HG02870 (cell line): ENCODE measurements at regions not wholly inside any gene's neighbourhood (a gene's known extent, or its start where the extent isn't known, plus 50 kb on each side); places are given as distances from the start of the nearest gene placed in this dataset.

Experiments
- ATAC-seq: cut with Tn5 transposase; IDR thresholded peaks from one replicate; pipeline ENCODE4 v1.9.1; 2021; ENCODE audit warnings: mild to moderate bottlenecking, moderate library complexity; ENCODE audit not compliant: unreplicated experiment

DNA sequence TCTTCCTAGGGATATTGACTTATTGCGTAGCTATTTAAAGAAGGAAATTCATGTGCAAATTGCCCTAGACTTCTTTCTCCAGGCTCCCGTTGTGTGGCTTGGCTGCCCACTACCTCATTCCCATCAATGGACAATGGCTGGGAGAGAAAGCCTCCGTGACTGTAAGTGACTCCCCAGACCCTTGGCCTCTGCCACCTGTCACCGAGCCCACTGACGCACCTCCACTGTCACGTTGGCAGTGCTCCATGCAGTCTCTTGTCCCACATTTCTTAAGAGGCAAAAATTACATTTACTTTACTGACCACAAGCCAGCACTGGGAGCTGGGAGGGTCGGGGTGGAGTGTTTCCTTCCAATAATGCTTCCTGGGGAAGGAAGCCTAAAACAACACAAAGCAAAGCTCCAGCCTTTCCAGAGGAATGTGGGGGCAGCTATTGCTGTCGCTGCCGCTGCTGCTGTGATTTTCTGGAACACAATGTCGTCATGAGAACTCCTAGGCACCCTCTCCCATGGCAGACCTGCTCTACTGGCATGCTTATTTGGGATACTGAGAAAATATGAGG is 89.7 kb upstream of the STEAP1B start:
- ATAC-seq: no peak

- ATAC-seq: no peak
Observed at GRCh38 chr7:22588351-22588750, 88.4 kb upstream of the STEAP1B start.

GRCh38 chr7:22587322-22587721 is 87.3 kb upstream of the STEAP1B start:
- no peak for ATAC-seq

GRCh38 chr7:22586786-22587140 is 86.8 kb upstream of the STEAP1B start:
- no peak for ATAC-seq

GRCh38 chr7:22586101-22586785 is 86.3 kb upstream of the STEAP1B start:
- no peak for ATAC-seq

GRCh38 chr7:22584179-22584578 is 84.2 kb upstream of the STEAP1B start:
- ATAC-seq: peak; percentile 74

DNA sequence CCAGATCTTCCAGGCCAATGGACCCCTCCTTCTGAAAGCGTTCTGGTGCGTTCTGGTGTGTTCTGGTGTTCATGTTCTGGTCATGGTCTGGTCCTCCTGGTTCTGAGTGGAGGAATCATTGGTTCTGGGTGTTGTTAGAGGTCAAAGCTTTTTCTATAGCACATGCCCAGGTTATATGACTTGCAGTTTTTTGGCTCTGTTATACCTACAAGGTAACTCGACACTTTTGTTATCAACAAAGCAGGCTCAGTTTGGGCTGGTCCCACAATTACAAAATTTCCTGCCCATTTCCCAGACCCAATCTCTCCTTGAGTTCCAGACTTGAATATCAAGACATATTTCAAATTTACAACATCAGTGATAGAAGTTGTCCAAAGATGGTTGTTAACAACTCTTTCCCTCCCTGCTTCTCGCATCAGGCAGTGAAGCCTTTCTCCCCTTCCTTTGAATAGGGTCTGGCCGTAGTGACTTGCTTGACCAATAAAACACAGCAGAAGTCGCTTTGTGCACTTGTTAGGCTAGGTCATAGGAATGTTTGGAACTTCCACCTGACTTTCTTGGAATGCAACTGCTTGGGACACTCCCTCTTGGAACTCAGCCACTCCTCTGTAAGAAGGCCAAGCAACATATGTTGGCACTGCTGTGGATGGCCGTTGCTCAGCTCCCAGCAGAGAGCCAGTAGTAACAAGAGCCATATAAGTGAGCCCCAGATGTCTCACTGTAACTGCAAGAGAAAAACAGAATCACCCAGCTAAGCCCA is 83.1 kb upstream of the STEAP1B start:
- ATAC-seq: no peak

DNA sequence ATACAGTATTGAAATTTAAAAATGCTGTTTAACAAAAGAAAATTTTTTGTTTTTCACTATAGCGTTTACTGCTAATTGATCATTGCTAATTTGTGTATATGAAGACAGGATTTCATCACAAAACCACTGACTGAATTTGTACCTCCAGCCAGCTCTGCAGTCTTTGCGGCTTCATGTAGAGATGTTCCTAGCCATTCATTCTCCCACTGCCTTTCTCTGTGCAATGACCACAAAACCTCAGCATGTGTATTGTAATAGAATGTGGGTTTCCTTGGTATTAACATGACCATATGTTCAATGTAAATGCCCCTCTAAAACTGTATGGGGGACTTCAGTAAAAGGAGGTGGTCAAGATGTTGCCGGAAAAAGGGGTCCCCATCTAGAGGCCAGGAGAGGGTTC is 81.1 kb upstream of the STEAP1B start:
- ATAC-seq: no peak

DNA sequence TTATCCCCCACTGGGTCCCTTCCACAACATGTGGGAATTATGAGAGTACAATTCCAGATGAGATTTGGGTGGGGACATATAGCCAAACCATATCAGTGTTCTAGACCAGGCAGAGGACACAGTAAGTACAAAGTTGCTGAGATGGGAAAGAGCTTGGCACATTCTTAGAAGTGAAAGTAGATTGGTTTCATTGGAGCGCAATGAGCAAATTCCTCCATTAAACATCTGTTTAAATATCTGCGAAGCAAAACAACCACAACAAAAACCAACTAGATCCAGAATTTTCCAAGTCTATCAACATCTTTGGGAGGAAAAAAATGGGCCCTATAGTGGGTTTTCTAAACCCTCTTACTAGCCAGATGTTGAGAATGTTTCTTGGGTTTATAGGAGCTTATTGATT is 80.0 kb upstream of the STEAP1B start:
- no peak for ATAC-seq

GRCh38 chr7:22578007-22578733 is 78.2 kb upstream of the STEAP1B start:
- ATAC-seq: no peak

DNA sequence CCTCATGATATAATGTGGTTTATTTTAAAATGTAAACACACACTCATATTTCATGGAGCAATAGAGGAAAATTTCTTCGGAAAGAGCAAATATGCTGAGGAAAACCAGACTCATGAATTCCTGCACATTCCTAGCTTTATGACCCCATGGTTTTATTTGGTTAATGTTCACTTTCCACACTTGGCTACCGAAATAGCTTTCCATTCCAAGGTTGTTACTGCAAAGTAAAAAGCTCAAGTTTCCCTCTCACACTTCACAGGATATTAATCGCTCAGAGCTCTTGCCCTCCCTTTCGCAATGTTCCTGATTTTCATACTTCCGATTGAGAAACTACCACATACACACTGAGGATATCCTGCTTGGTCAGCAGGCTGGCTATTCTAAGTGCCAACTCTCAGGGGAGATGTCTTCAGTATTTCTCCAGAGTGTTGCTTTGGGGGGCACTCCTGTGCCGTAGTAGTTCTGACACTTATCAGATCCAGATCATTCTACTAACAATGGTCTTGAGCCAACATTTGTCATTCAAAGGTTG is 77.5 kb upstream of the STEAP1B start:
- ATAC-seq: no peak

DNA sequence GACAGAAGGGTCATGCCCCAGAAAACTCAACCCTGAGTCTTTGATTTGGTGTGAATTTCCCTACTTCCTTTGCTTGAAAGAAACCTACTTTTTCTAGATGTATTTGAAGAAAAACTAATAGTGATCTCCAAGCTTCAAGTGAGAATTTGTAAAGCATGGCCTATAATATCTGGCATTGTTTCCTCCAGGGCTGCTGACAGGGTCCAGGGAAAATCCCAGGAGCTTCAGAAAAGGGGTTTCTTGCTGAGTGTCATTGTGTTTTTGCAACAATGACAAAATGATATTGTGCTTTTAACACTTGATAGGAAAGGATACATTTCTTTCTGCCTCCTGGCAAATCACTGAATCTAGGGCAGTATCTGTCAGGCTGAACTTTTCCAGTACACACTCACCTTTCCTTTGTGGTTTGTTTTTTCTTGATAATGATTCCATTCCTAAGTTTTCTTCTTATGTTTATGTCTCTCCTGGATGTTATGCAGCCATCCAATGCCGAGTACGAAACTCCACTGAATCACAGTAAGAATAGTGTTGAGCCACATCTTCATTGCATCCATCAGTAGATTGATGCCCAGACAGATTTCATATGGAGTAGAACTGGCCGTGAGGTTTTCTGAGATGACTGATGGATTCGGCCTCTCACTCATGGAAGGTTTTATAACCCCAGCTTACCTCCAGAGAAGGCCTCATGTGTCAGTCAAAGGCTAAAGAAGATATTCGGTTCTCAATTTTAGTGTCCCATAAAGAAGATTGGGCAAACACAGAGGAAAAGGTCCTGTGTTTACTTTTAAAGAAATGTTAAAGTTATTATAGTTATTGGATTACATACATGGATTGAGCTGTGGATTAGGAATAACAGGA is 76.9 kb upstream of the STEAP1B start:
- ATAC-seq: no peak

DNA sequence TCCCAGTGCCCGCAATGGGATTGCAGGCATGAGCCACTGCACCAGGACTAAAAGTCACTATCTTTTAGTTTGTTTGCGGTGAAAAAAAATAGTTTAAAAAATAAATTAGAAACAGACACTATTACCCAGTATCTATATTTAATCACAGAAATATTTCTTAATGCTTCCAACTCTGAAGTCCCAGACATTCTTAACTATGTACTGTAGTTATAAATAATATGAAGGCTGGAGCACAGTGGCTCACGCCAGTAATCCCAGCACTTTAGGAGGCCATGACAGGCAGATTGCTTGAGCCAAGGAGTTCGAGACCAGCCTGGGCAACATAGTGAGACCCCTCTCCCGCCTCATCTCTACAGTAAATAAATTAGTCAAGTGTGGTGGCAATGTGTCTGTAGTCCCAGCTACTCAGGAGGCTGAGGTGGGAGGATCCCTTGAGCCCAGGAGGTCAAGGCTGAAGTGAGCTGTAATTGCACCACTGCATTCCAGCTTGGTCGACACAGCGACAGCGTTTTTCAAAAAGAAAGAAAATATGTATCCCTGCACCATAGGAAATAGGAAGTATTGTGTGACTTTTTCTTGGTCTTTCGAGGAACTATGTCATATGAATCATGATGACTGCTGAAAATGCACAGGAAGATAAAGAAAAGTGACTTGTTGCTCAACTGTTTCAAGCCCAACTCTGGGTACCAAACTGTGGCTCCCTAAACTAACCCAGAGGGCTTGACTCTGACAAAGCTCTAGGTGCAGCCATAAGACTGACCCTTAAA is 74.9 kb upstream of the STEAP1B start:
- ATAC-seq: no peak

GRCh38 chr7:22572937-22573336 is 72.9 kb upstream of the STEAP1B start:
- no peak for ATAC-seq

- no peak for ATAC-seq
Observed at GRCh38 chr7:22572292-22572691, 72.3 kb upstream of the STEAP1B start.

DNA sequence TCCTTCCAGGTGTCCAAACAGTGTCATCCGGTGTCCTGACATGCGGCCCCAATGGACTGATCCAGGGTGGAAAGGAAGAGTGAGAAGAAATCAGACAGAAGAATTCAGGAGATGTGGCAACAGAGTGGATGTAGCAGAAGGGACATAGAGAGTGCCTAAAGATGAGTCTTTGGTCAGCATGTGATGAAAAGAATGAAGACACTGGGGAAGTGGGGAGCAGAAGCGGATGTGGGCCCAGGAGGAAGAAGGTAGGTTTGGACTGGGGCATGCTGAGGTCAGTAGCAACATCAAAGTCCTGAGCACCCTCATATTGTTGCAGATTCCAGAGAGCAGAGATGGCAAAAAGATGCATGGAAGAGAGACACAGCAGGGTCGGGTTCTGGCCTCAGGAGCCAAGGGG is 71.8 kb upstream of the STEAP1B start:
- no peak for ATAC-seq

- ATAC-seq: no peak
Observed at GRCh38 chr7:22569586-22570321, 69.8 kb upstream of the STEAP1B start.

DNA sequence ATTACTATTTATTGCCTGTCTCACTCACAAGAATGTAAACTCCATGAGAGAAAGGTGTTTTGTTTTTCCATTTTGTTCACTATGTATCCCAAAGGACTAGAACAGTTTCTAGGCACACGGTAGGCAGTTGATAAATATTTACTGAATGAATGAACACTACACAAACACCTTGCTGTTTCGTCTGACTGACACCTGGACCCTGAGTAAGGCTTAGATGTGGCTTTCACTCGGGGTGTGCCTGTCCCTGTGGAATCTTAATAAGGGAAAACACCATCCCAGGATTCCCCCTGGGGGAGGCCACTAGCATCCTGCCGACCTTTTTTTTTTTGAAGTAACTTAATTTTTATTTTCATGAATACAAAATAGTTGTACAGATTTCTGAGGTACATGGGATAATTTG is 66.6 kb upstream of the STEAP1B start:
- no peak for ATAC-seq

- ATAC-seq: no peak
Observed at GRCh38 chr7:22566176-22566575, 66.2 kb upstream of the STEAP1B start.
